ENCODE measurements at regions not wholly inside any gene's neighbourhood (a gene's known extent, or its start where the extent isn't known, plus 50 kb on each side); places are given as distances from the start of the nearest gene placed in this dataset.

GRCh38 chr13:80451641-80452040 is 110.7 kb upstream of the SPRY2 start:
- TF ChIP-seq CTCF (conservative IDR thresholded peaks at IDR 0.05; ENCODE audit: low read depth, low read length) (no peak), EZH2 (IDR thresholded peaks at IDR 0.05; ENCODE audit: low read length, unreplicated experiment) (no peak)
